Esophagus muscularis mucosa (tissue), 3 donors: ENCODE measurements at regions not wholly inside any gene's neighbourhood (a gene's known extent, or its start where the extent isn't known, plus 50 kb on each side); places are given as distances from the start of the nearest gene placed in this dataset.

Source experiments
- CTCF ChIP-seq, 3 experiments: fragments of 200-600 bp in 2 of 3; fragments of 450-650 bp in 1 of 3; sonication (generic) in 2 of 3; IDR thresholded peaks; one replicate each; pipeline ENCODE4 v1.5.1; 2017 to 2019; ENCODE audit warnings: antibody characterized with exemption in 3 of 3, mild to moderate bottlenecking in 2 of 3, moderate library complexity in 1 of 3
- POLR2A ChIP-seq: fragments of 450-650 bp; IDR thresholded peaks from one replicate; pipeline ENCODE4 v1.6.1; 2017; ENCODE audit warnings: antibody characterized with exemption, moderate library complexity, mild to moderate bottlenecking, low read depth
- POLR2AphosphoS5 ChIP-seq, 2 donors: sonication (generic); formaldehyde crosslinking; IDR thresholded peaks; one replicate each; pipeline ENCODE4 v1.6.1; 2017; ENCODE audit warnings: antibody characterized with exemption in 2 of 2

GRCh38 chr7:153529100-153529499 lies 523.1 kb upstream of the DPP6 start:
- no peak for TF ChIP-seq CTCF (IDR thresholded peaks at IDR 0.05)
- no peak for TF ChIP-seq POLR2A
- TF ChIP-seq POLR2AphosphoS5 (IDR thresholded peaks at IDR 0.05), result no peak
